ENCODE measurements at regions not wholly inside any gene's neighbourhood (a gene's known extent, or its start where the extent isn't known, plus 50 kb on each side); places are given as distances from the start of the nearest gene placed in this dataset.

- DNase-seq, result no peak
- no peak for ATAC-seq
These were observed 51.0 kb upstream of the CD93 start for GRCh38 chr20:23136893-23137745.

GRCh38 chr20:23135449-23136420 lies 49.6 kb upstream of the CD93 start:
- DNase-seq (no peak), ATAC-seq (no peak)

Data from stimulated activated naive CD8-positive, alpha-beta T cell treated with anti-CD3 and anti-CD28 coated beads, Interleukin-15, Interleukin-2, amounts not matched to agents 100 U/mL and 50 U/mL, for 24 hours (primary cell).